Natural killer cell (primary cell): ENCODE measurements at regions not wholly inside any gene's neighbourhood (a gene's known extent, or its start where the extent isn't known, plus 50 kb on each side); places are given as distances from the start of the nearest gene placed in this dataset.
A peak's percentile ranks its signal among the peaks of the same experiment; 100 is the strongest.

ENCODE experiments used
- ATAC-seq, 3 donors: fragments of 150-1000 bp in 2 of 3; fragments of 200-7000 bp in 1 of 3; cut with Tn5 transposase; 1 replicate in 1 of 3; 2 replicates in 2 of 3; pipeline ENCODE4 v1.10.0; 2021; ENCODE audit warnings: mild to moderate bottlenecking in 2 of 3, moderate library complexity in 2 of 3
- DNase-seq, 2 donors: peaks; one replicate each; pipeline versions ENCODE4 v3.0.0 to v3.0.0-alpha.2; 2013 to 2021; ENCODE audit warnings: mixed read lengths in 1 of 2
- H3K27ac ChIP-seq: one replicate; pipeline ENCODE4 v1.5.1; 2013; ENCODE audit warnings: mild to moderate bottlenecking, low read length
- H3K27me3 ChIP-seq: one replicate; pipeline ENCODE4 v1.6.1; 2013; ENCODE audit warnings: low read length; ENCODE audit not compliant: control insufficient read depth, insufficient read depth
- H3K36me3 ChIP-seq: one replicate; pipeline ENCODE4 v1.6.1; 2013; ENCODE audit warnings: low read length; ENCODE audit not compliant: control insufficient read depth, insufficient read depth
- H3K4me1 ChIP-seq: one replicate; pipeline ENCODE4 v1.6.1; 2013; ENCODE audit warnings: low read length; ENCODE audit not compliant: control insufficient read depth, insufficient read depth
- H3K4me3 ChIP-seq: one replicate; pipeline ENCODE4 v1.5.1; 2013; ENCODE audit warnings: low read length
- H3K9me3 ChIP-seq: one replicate; pipeline ENCODE4 v1.6.1; 2013; ENCODE audit warnings: low read length; ENCODE audit not compliant: control insufficient read depth, insufficient read depth
- H3K27ac Mint-ChIP-seq, 2 donors: one replicate each; pipeline ENCODE4 v1.8.0; 2022; ENCODE audit warnings: mild to moderate bottlenecking in 2 of 2, mixed read lengths in 2 of 2, moderate library complexity in 1 of 2
- H3K27me3 Mint-ChIP-seq, 2 donors: one replicate each; pipeline ENCODE4 v1.8.0; 2022; ENCODE audit warnings: low read depth in 2 of 2, mixed read lengths in 2 of 2
- H3K36me3 Mint-ChIP-seq: one replicate; pipeline ENCODE4 v1.8.0; 2022; ENCODE audit warnings: mixed read lengths
- H3K4me1 Mint-ChIP-seq, 2 donors: one replicate each; pipeline ENCODE4 v1.8.0; 2022; ENCODE audit warnings: mixed read lengths in 2 of 2
- H3K4me3 Mint-ChIP-seq: one replicate; pipeline ENCODE4 v1.8.0; 2022; ENCODE audit warnings: mild to moderate bottlenecking, moderate library complexity, mixed read lengths
- H3K9me3 Mint-ChIP-seq, 2 donors: one replicate each; pipeline ENCODE4 v1.8.0; 2022; ENCODE audit warnings: mixed read lengths in 2 of 2
- WGBS: methylation state at CpG from one replicate; pipeline ENCODE4 v1.1.7; 2013; ENCODE audit warnings: missing lambda C conversion rate; ENCODE audit not compliant: insufficient coverage; 5-methylcytosine and 5-hydroxymethylcytosine counted together
- intact Hi-C: fragments of 100-400 bp; cut with micrococcal nuclease; formaldehyde crosslinking; loops from one replicate; pipeline ENCODE4 v1.14.2; 2022
- TF ChIP-seq, protein P1 (sequence below): fragments of 200-600 bp; IDR thresholded peaks from one replicate; pipeline ENCODE4 v1.8.0; 2022; ENCODE audit warnings: antibody characterized with exemption

DNA sequence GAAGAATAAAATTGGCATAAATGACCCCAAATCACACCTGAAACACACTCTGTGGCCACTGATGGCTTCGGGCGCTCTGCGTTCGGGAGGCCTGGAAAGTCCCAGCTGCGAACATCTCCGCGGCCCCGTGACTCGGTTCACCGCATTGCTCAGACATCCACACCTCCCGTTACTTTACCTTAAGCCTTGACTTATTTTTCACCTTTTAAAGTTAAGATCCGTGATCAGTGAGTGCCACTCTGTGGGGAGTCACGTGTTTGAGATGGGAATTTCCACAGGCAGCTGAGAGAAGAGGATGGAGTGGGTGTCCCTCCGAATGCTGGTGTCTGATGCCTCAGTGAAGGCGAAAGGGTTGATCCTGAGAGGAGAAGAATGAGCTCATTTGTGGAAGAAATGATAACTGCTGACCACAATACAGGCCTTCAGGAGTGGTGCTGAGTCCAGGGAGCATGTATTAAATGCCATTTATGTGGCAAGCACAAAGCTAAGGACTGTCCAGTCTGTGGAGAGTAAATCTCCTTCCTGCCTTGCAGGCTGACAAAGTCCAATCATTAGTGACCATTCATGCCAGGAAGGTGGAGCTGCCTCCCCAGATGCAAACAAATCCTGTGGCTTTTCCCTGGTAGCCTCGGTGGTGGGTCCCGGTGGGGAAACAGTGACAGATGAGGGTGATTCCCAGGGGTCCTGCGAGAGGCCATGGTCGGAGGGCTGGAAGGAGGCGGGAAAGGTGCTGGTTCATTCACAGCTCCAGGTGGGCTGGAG is 168.8 kb downstream of the RTP5 start:
- peaks cover 42 to 64% of the 10 kb centered on the region in 2 donors for H3K27me3 Mint-ChIP-seq
- Histone ChIP-seq H3K36me3 (no peaks in the 10 kb centered on the region), H3K9me3 (peaks cover 6% of the 10 kb centered on the region), H3K4me1 (no peaks in the 10 kb centered on the region), H3K4me3 (no peak overlapping the region), H3K27me3 (peaks cover 31% of the 10 kb centered on the region), H3K27ac (no peak overlapping the region)
- H3K4me3 Mint-ChIP-seq = no peak overlapping the region
- ATAC-seq (no peak), DNase-seq (peak in 1 of 2 donors; percentile 23)
- 90% methylated on average over 20 of the region's 20 CpGs for WGBS
- H3K4me1 Mint-ChIP-seq = peaks cover 0 to 4% of the 10 kb centered on the region in 2 donors
- H3K36me3 Mint-ChIP-seq = no peaks in the 10 kb centered on the region
- intact Hi-C loops = no loop called here
- TF ChIP-seq, protein P1, sequence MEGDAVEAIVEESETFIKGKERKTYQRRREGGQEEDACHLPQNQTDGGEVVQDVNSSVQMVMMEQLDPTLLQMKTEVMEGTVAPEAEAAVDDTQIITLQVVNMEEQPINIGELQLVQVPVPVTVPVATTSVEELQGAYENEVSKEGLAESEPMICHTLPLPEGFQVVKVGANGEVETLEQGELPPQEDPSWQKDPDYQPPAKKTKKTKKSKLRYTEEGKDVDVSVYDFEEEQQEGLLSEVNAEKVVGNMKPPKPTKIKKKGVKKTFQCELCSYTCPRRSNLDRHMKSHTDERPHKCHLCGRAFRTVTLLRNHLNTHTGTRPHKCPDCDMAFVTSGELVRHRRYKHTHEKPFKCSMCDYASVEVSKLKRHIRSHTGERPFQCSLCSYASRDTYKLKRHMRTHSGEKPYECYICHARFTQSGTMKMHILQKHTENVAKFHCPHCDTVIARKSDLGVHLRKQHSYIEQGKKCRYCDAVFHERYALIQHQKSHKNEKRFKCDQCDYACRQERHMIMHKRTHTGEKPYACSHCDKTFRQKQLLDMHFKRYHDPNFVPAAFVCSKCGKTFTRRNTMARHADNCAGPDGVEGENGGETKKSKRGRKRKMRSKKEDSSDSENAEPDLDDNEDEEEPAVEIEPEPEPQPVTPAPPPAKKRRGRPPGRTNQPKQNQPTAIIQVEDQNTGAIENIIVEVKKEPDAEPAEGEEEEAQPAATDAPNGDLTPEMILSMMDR = no peak
- H3K27ac Mint-ChIP-seq = no peak overlapping the region
- no peaks in the 10 kb centered on the region for H3K9me3 Mint-ChIP-seq

DNA sequence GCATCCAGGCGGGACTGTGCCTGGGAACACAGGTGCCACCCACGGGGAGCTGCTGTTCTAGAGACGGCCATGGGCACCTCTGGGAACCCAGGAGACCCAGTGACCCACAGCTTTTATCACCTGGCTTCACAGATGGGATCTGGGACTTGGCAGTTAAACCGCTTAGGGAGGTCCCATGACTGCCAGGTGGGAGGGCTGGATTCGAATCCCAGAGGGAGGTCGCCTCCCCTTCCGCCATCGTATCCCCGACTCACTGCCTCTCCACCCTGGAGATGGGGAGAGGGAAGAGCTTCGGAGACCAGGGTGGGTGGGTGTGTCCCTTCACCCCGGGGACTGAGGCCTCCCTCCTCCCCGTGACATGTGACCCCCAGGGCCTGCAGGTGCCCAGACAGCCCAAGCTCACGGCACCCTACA is 169.4 kb downstream of the RTP5 start:
- Histone ChIP-seq H3K4me1 (no peaks in the 10 kb centered on the region), H3K27me3 (peaks cover 25% of the 10 kb centered on the region), H3K4me3 (no peak overlapping the region), H3K27ac (no peak overlapping the region), H3K36me3 (no peaks in the 10 kb centered on the region), H3K9me3 (peaks cover 6% of the 10 kb centered on the region)
- no peak overlapping the region for H3K27ac Mint-ChIP-seq
- no peak overlapping the region for H3K4me3 Mint-ChIP-seq
- peaks cover 42 to 64% of the 10 kb centered on the region in 2 donors for H3K27me3 Mint-ChIP-seq
- ATAC-seq (no peak), DNase-seq (no peak)
- no peaks in the 10 kb centered on the region for H3K4me1 Mint-ChIP-seq
- TF ChIP-seq, protein P1 = no peak
- WGBS = 82% methylated on average over 12 of the region's 13 CpGs
- no peaks in the 10 kb centered on the region for H3K9me3 Mint-ChIP-seq
- intact Hi-C loops = no loop called here
- H3K36me3 Mint-ChIP-seq = no peaks in the 10 kb centered on the region

DNA sequence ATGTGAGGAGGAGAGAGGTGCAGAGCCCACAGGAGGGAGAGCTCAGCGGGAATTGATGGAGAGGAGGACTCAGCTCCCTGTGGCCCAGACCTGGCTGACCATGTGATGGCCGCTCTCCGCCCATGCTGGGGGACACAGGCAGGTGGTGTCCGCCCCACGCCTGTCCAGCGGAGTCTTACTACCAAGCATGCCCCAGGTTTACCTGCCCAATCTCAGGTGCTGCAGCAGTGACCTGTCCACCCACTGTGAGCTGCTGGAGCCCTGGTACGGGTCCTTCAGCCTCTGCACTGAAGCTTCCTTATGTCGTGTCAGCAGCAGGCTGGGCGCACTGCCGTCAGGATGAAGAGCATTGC is 170.8 kb downstream of the RTP5 start:
- DNase-seq (no peak), ATAC-seq (no peak)
- Histone ChIP-seq H3K4me1 (no peaks in the 10 kb centered on the region), H3K36me3 (no peaks in the 10 kb centered on the region), H3K27me3 (peaks cover 18% of the 10 kb centered on the region), H3K9me3 (peaks cover 6% of the 10 kb centered on the region), H3K27ac (no peak overlapping the region), H3K4me3 (no peak overlapping the region)
- no peaks in the 10 kb centered on the region for H3K4me1 Mint-ChIP-seq
- intact Hi-C loops = no loop called here
- peaks cover 37 to 60% of the 10 kb centered on the region in 2 donors for H3K27me3 Mint-ChIP-seq
- H3K27ac Mint-ChIP-seq = no peak overlapping the region
- 89% methylated on average over 10 of the region's 10 CpGs for WGBS
- H3K36me3 Mint-ChIP-seq = no peaks in the 10 kb centered on the region
- TF ChIP-seq, protein P1 = no peak
- H3K4me3 Mint-ChIP-seq = no peak overlapping the region
- H3K9me3 Mint-ChIP-seq = no peaks in the 10 kb centered on the region

DNA sequence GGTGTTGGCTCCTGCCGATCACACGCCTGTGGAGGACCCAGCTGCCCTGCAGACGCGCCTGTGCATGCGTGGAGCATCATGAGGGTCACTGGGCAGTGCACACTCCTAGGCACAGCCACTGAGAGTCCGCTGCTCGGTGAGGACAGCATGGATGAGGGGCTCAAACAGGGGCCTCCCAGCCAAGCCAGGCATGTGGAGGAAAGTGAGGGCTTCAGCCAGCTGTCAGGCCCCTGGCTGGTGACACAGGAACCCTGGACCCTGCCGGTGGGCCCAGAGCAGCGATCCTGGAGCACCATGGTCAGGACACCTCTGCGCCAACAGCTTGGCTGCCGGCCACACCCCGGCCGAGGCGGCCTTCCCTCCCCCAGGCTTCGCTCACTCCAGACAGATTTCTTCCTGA is 171.2 kb downstream of the RTP5 start:
- intact Hi-C loops = no loop called here
- H3K4me3 Mint-ChIP-seq = no peak overlapping the region
- ATAC-seq (no peak), DNase-seq (no peak)
- H3K36me3 Mint-ChIP-seq = no peaks in the 10 kb centered on the region
- no peak overlapping the region for H3K4me3 ChIP-seq
- H3K27ac ChIP-seq = no peak overlapping the region
- no peak overlapping the region for H3K27ac Mint-ChIP-seq
- no peaks in the 10 kb centered on the region for H3K4me1 Mint-ChIP-seq
- 96% methylated on average over 15 of the region's 15 CpGs for WGBS
- no peaks in the 10 kb centered on the region for H3K4me1 ChIP-seq
- H3K9me3 Mint-ChIP-seq = no peaks in the 10 kb centered on the region
- H3K36me3 ChIP-seq = no peaks in the 10 kb centered on the region
- peaks cover 6% of the 10 kb centered on the region for H3K9me3 ChIP-seq
- H3K27me3 Mint-ChIP-seq = peaks cover 37 to 56% of the 10 kb centered on the region in 2 donors
- TF ChIP-seq, protein P1 = no peak
- H3K27me3 ChIP-seq = peaks cover 15% of the 10 kb centered on the region
